IMR-90 (cell line): ENCODE measurements at regions not wholly inside any gene's neighbourhood (a gene's known extent, or its start where the extent isn't known, plus 50 kb on each side); places are given as distances from the start of the nearest gene placed in this dataset.

Experiments used
- ATAC-seq: fragments of 200-7000 bp; cut with Tn5 transposase; 2 replicates; pipeline ENCODE4 v1.9.1; 2020; ENCODE audit warnings: low read depth, mild to moderate bottlenecking, moderate library complexity
- BruUV-seq: library from RNA; stranded (reverse); fragments of 400-500 nt; replicated peaks from 2 replicates; lab custom pipeline; 2021; lab: Mats Ljungman, UMichigan
- CTCF ChIA-PET: fragments of 300-600 bp; formaldehyde crosslinking; extraction: SDS; loops from one replicate; lab custom pipeline; 2021; ENCODE audit warnings: antibody characterized with exemption; lab: Yijun Ruan, JAX
- POLR2A ChIA-PET: fragments of 300-600 bp; sonication (Branson Sonifier 250); formaldehyde crosslinking; loops from one replicate; lab custom pipeline; 2022; ENCODE audit warnings: antibody characterized with exemption; ENCODE audit not compliant: unreplicated experiment; lab: Charles Lee
- DNase-seq: peaks from one replicate; pipeline ENCODE4 v3.0.0; 2013
- H2AFZ ChIP-seq: replicated peaks from 2 replicates; pipeline ENCODE3; 2013; ENCODE audit warnings: low read length, mild to moderate bottlenecking; ENCODE audit not compliant: poor library complexity
- H2AK5ac ChIP-seq: 2 replicates; pipeline ENCODE4 v1.6.1; 2013; ENCODE audit warnings: low read depth, low read length, inconsistent platforms
- H2AK9ac ChIP-seq: replicated peaks from 2 replicates; pipeline ENCODE3; 2013; ENCODE audit warnings: mild to moderate bottlenecking, low read depth, low read length, moderate library complexity; ENCODE audit not compliant: poor library complexity
- H2BK120ac ChIP-seq: 2 replicates; pipeline ENCODE4 v1.6.1; 2013; ENCODE audit warnings: low read depth, low read length, inconsistent platforms
- H2BK15ac ChIP-seq: 3 replicates; pipeline ENCODE4 v1.6.1; 2013; ENCODE audit warnings: low read depth, low read length, inconsistent platforms
- H2BK20ac ChIP-seq: 2 replicates; pipeline ENCODE4 v1.6.1; 2013; ENCODE audit warnings: low read depth, mild to moderate bottlenecking, inconsistent platforms, low read length, moderate library complexity
- H2BK5ac ChIP-seq: 2 replicates; pipeline ENCODE4 v1.6.1; 2013; ENCODE audit warnings: mild to moderate bottlenecking, low read depth, low read length, inconsistent platforms; ENCODE audit not compliant: poor library complexity, severe bottlenecking
- H3K14ac ChIP-seq: replicated peaks from 2 replicates; pipeline ENCODE4 v1.6.1; 2013; ENCODE audit warnings: low read depth, low read length, inconsistent platforms
- H3K18ac ChIP-seq: 2 replicates; pipeline ENCODE4 v1.6.1; 2013; ENCODE audit warnings: low read depth, low read length, control low read depth
- H3K23ac ChIP-seq: 2 replicates; pipeline ENCODE4 v1.6.1; 2013; ENCODE audit warnings: low read depth, low read length, inconsistent platforms
- H3K27ac ChIP-seq: 2 replicates; pipeline ENCODE4 v1.5.1; 2013; ENCODE audit warnings: mild to moderate bottlenecking, control low read depth, low read length; ENCODE audit not compliant: insufficient read depth
- H3K27me3 ChIP-seq: 2 replicates; pipeline ENCODE4 v1.6.1; 2013; ENCODE audit warnings: low read length; ENCODE audit not compliant: control insufficient read depth, insufficient read depth
- H3K36me3 ChIP-seq: 2 replicates; pipeline ENCODE4 v1.6.1; 2013; ENCODE audit warnings: low read length, mixed read lengths; ENCODE audit not compliant: control insufficient read depth, insufficient read depth
- H3K4ac ChIP-seq: 2 replicates; pipeline ENCODE4 v1.6.1; 2013; ENCODE audit warnings: low read depth, low read length, inconsistent platforms
- H3K4me1 ChIP-seq: 2 replicates; pipeline ENCODE4 v1.6.1; 2013; ENCODE audit warnings: low read length, mixed read lengths; ENCODE audit not compliant: control insufficient read depth, insufficient read depth
- H3K4me2 ChIP-seq: 2 replicates; pipeline ENCODE4 v1.6.1; 2013; ENCODE audit warnings: low read depth, mild to moderate bottlenecking, control low read depth, low read length, moderate library complexity
- H3K4me3 ChIP-seq: 2 replicates; pipeline ENCODE4 v1.5.1; 2013; ENCODE audit warnings: low read depth, mild to moderate bottlenecking, control low read depth, low read length, moderate library complexity; ENCODE audit not compliant: insufficient read depth
- H3K56ac ChIP-seq: 2 replicates; pipeline ENCODE4 v1.6.1; 2013; ENCODE audit warnings: low read length, inconsistent platforms; ENCODE audit not compliant: insufficient read depth; ENCODE audit errors: extremely low read depth
- H3K79me1 ChIP-seq, 2 experiments: 2 replicates each; pipeline ENCODE4 v1.6.1; 2013; ENCODE audit warnings: low read length in 2 of 2, inconsistent platforms in 1 of 2, low read depth in 1 of 2
- H3K9ac ChIP-seq: 2 replicates; pipeline ENCODE4 v1.6.1; 2013; ENCODE audit warnings: low read depth, low read length, control low read depth
- H3K9me1 ChIP-seq: 2 replicates; pipeline ENCODE4 v1.6.1; 2013; ENCODE audit warnings: low read length, inconsistent platforms; ENCODE audit not compliant: insufficient read depth
- H3K9me3 ChIP-seq: 2 replicates; pipeline ENCODE4 v1.6.1; 2013; ENCODE audit warnings: low read length; ENCODE audit not compliant: control insufficient read depth, insufficient read depth
- H4K20me1 ChIP-seq: 2 replicates; pipeline ENCODE4 v1.6.1; 2013; ENCODE audit warnings: low read length, inconsistent platforms; ENCODE audit not compliant: insufficient read depth
- H4K5ac ChIP-seq: 2 replicates; pipeline ENCODE4 v1.6.1; 2013; ENCODE audit warnings: mild to moderate bottlenecking, low read depth, low read length, control low read depth
- H4K8ac ChIP-seq, 2 experiments: 2 replicates each; pipeline ENCODE4 v1.6.1; 2013; ENCODE audit warnings: low read depth in 2 of 2, low read length in 2 of 2, control low read depth in 1 of 2, inconsistent platforms in 1 of 2
- H4K91ac ChIP-seq: 2 replicates; pipeline ENCODE4 v1.6.1; 2013; ENCODE audit warnings: low read depth, low read length, inconsistent platforms; ENCODE audit not compliant: insufficient read depth
- BHLHE40 ChIP-seq: fragments of 150-350 bp; IDR thresholded peaks from 2 replicates; pipeline ENCODE4 v1.6.1; 2016; ENCODE audit warnings: mild to moderate bottlenecking, low read depth, low read length
- CTCF ChIP-seq: conservative IDR thresholded peaks from 2 replicates; pipeline ENCODE4 v1.5.1; 2012; ENCODE audit warnings: mild to moderate bottlenecking, low read depth, low read length, improper control_type of control experiment
- RAD21 ChIP-seq: IDR thresholded peaks from 2 replicates; pipeline ENCODE4 v1.6.1; 2012; ENCODE audit warnings: low read length, improper control_type of control experiment
- SMC3 ChIP-seq: fragments of 150-350 bp; IDR thresholded peaks from 2 replicates; pipeline ENCODE4 v1.6.1; 2016; ENCODE audit warnings: low read depth, mild to moderate bottlenecking, antibody characterized with exemption, low read length, moderate library complexity
- USF2 ChIP-seq: fragments of 150-350 bp; IDR thresholded peaks from 2 replicates; pipeline ENCODE4 v1.6.1; 2017; ENCODE audit warnings: mild to moderate bottlenecking, antibody characterized with exemption, low read length, low read depth
- WGBS, 2 experiments: methylation state at CpG; one replicate each; pipeline versions ENCODE4 v1.1.5 to v1.1.7; 2013; ENCODE audit warnings: missing lambda C conversion rate in 2 of 2; ENCODE audit not compliant: insufficient read length in 1 of 2; ENCODE audit errors: extremely low coverage in 2 of 2; 5-methylcytosine and 5-hydroxymethylcytosine counted together
- dilution Hi-C: fragments of 300-500 bp; cut with HindIII; formaldehyde crosslinking; loops from one replicate; pipeline ENCODE4 v1.14.3; 2018; ENCODE audit warnings: low sequenced_read_pairs; ENCODE audit not compliant: unreplicated experiment
- in situ Hi-C: fragments of 300-500 bp; cut with MboI; formaldehyde crosslinking; loops from 3 replicates; pipeline ENCODE4 v1.14.3; 2019; ENCODE audit warnings: low sequenced_read_pairs, inconsistent platforms, mixed read lengths
- intact Hi-C: fragments of 100-400 bp; cut with micrococcal nuclease; formaldehyde crosslinking; loops from 2 replicates; pipeline ENCODE4 v1.10.0; 2022

DNA sequence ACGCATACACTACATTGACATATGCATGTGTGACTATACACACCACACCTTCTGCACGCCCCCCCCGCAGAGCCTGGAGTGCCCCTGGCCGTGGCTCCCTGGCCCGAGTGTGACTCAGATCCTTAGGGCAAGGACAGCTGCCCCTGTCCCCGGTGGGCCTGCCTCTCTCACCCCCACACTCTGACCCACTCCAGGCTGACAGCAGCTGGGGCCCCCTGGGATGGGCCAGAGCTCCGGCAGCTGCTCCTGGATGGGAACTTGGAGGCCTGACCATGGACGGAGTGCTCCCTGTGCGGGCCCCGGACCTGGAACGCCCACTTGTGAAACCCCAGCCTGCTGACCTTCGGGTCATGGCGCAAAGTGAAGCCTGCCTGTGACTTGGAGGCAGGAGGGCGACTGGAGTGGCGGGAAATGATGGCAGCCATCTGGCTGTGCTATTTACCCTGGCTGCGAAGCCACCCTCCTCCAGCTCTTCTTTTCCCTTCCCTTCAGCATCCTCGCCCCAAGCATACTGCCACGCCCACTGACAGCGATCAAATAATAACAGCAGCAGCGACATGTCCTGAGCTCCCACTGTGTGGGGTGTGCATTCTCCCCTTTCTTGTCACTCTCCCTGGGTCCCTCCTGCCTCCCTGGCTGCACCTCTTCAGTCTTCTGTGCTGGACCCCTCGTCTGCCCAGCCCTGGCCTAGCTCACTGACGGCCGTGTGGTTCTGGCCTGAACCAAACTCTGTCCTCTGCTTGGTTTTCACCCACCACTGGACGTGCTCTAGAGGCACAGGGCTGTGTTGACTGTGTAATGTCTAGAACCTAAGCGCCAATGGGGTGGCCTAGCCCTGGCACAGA, 90.7 kb upstream of the MEF2A start:
- in situ Hi-C loops: no loop called here
- H3K27ac ChIP-seq: peak overlapping the region; percentile 68; the same call in 1 of the 2 replicates
- peaks cover 0 to 6% of the 10 kb centered on the region in 2 experiments; a peak in 1 of 4 replicates for H3K79me1 ChIP-seq
- peak overlapping the region; percentile 80 for H3K4ac ChIP-seq
- no peaks in the 10 kb centered on the region for H3K36me3 ChIP-seq
- ATAC-seq (no peak), DNase-seq (no peak)
- 40% methylated on average over 9 of the region's 25 CpGs; no CpG with 5 or more reads in 1 of the 2 experiments for WGBS, 2 experiments
- BruUV-seq: no TSS peak
- H3K4me2 ChIP-seq: no peak overlapping the region
- no peak overlapping the region for H3K9ac ChIP-seq
- peak overlapping the region; percentile 21; the same call in 1 of the 2 replicates for H3K18ac ChIP-seq
- no peak overlapping the region for H2BK5ac ChIP-seq
- peak overlapping the region; percentile 53; the same call in 2 of the 3 replicates for H2BK15ac ChIP-seq
- peaks cover 24% of the 10 kb centered on the region for H3K4me1 ChIP-seq
- POLR2A ChIA-PET: no interaction called here
- H2AFZ ChIP-seq: peak overlapping the region; percentile 74
- TF ChIP-seq SMC3 (no peak), BHLHE40 (no peak), USF2 (no peak), RAD21 (no peak), CTCF (no peak)
- peak overlapping the region; percentile 91 for H2BK20ac ChIP-seq
- intact Hi-C loops: no loop called here
- peaks cover 20% of the 10 kb centered on the region for H3K9me1 ChIP-seq
- no peaks in the 10 kb centered on the region for H3K27me3 ChIP-seq
- H3K14ac ChIP-seq: peak overlapping the region; percentile 70
- H2AK9ac ChIP-seq: peak overlapping the region; percentile 90
- no peak overlapping the region for H3K56ac ChIP-seq
- H4K91ac ChIP-seq: peak overlapping the region; percentile 71
- peak overlapping the region; percentile 7 to 81; a peak in 2 of 4 replicates for H4K8ac ChIP-seq
- peak overlapping the region; percentile 87 for H2BK120ac ChIP-seq
- dilution Hi-C loops: no loop called here
- no peak overlapping the region for H3K4me3 ChIP-seq
- H3K23ac ChIP-seq: peak overlapping the region; percentile 12; the same call in 1 of the 2 replicates
- CTCF ChIA-PET: no interaction called here
- no peaks in the 10 kb centered on the region for H4K20me1 ChIP-seq
- H2AK5ac ChIP-seq: peak overlapping the region; percentile 98
- H4K5ac ChIP-seq: peak overlapping the region; percentile 19; the same call in 1 of the 2 replicates
- H3K9me3 ChIP-seq: peaks cover 3% of the 10 kb centered on the region; the same call in 1 of the 2 replicates
